NCI-H1092 (cell line): ENCODE measurements at regions not wholly inside any gene's neighbourhood (a gene's known extent, or its start where the extent isn't known, plus 50 kb on each side); places are given as distances from the start of the nearest gene placed in this dataset.
"Not testable (repeated sequence)": the region's sequence is repeated elsewhere in the genome, so short reads cannot be mapped to it uniquely, and the experiment has no call there.

Source experiments
- DNase-seq: peaks from one replicate; lab custom pipeline; 2025; lab: John Stamatoyannopoulos, UW

- DNase-seq: not testable (repeated sequence)
Measured at GRCh38 chr17:34089042-34089441, 166.0 kb upstream of the CCL2 start.

- no peak for DNase-seq
Measured at GRCh38 chr17:34090593-34090992, 164.5 kb upstream of the CCL2 start.

GRCh38 chr17:34091975-34092374 is 163.1 kb upstream of the CCL2 start:
- DNase-seq: no peak

GRCh38 chr17:34095106-34095505 is 160.0 kb upstream of the CCL2 start:
- no peak for DNase-seq

GRCh38 chr17:34098699-34099098 is 156.4 kb upstream of the CCL2 start:
- no peak for DNase-seq

- DNase-seq: no peak
Measured at GRCh38 chr17:34099859-34100515, 155.1 kb upstream of the CCL2 start.

- DNase-seq: no peak
Measured at GRCh38 chr17:34107019-34107418, 148.1 kb upstream of the CCL2 start.

- no peak for DNase-seq
Measured at GRCh38 chr17:34110315-34110714, 144.8 kb upstream of the CCL2 start.

GRCh38 chr17:34113089-34113488 is 142.0 kb upstream of the CCL2 start:
- DNase-seq: no peak

GRCh38 chr17:34114174-34114573 is 140.9 kb upstream of the CCL2 start:
- no peak for DNase-seq

- no peak for DNase-seq
Measured at GRCh38 chr17:34116306-34116705, 138.8 kb upstream of the CCL2 start.

- DNase-seq: no peak
Measured at GRCh38 chr17:34117332-34117731, 137.8 kb upstream of the CCL2 start.

GRCh38 chr17:34117811-34118210 is 137.3 kb upstream of the CCL2 start:
- DNase-seq: no peak

- DNase-seq: no peak
Measured at GRCh38 chr17:34118564-34118963, 136.5 kb upstream of the CCL2 start.

GRCh38 chr17:34121311-34121710 is 133.8 kb upstream of the CCL2 start:
- no peak for DNase-seq

- no peak for DNase-seq
Measured at GRCh38 chr17:34122515-34122914, 132.6 kb upstream of the CCL2 start.

GRCh38 chr17:34125010-34125409 is 130.1 kb upstream of the CCL2 start:
- no peak for DNase-seq

GRCh38 chr17:34125921-34126320 is 129.2 kb upstream of the CCL2 start:
- no peak for DNase-seq

- DNase-seq: no peak
Measured at GRCh38 chr17:34126496-34126895, 128.6 kb upstream of the CCL2 start.

- no peak for DNase-seq
Measured at GRCh38 chr17:34126965-34127364, 128.1 kb upstream of the CCL2 start.

GRCh38 chr17:34130544-34130943 is 124.5 kb upstream of the CCL2 start:
- DNase-seq: no peak

- DNase-seq: no peak
Measured at GRCh38 chr17:34131386-34131785, 123.7 kb upstream of the CCL2 start.

- DNase-seq: no peak
Measured at GRCh38 chr17:34133350-34133749, 121.7 kb upstream of the CCL2 start.

GRCh38 chr17:34135841-34136240 is 119.2 kb upstream of the CCL2 start:
- no peak for DNase-seq

- no peak for DNase-seq
Measured at GRCh38 chr17:34140006-34140405, 115.1 kb upstream of the CCL2 start.
